Keratinocyte (primary cell): ENCODE measurements at regions not wholly inside any gene's neighbourhood (a gene's known extent, or its start where the extent isn't known, plus 50 kb on each side); places are given as distances from the start of the nearest gene placed in this dataset.

Experiments used
- EZH2 ChIP-seq: IDR thresholded peaks from one replicate; pipeline ENCODE4 v1.6.1; 2012; ENCODE audit warnings: inconsistent platforms, mild to moderate bottlenecking, low read length, moderate library complexity
- TF ChIP-seq, protein P1 (sequence below), 3 experiments: IDR thresholded peaks in 1 of 3; conservative IDR thresholded peaks in 1 of 3; optimal IDR thresholded peaks in 1 of 3; 2 replicates in 2 of 3; 3 replicates in 1 of 3; pipeline versions ENCODE3 to v1.5.1; 2011; ENCODE audit warnings: low read length in 3 of 3, mild to moderate bottlenecking in 3 of 3, moderate library complexity in 2 of 3, control low read depth in 1 of 3, inconsistent platforms in 1 of 3; ENCODE audit not compliant: insufficient read depth in 2 of 3; ENCODE audit errors: extremely low read depth in 1 of 3

DNA sequence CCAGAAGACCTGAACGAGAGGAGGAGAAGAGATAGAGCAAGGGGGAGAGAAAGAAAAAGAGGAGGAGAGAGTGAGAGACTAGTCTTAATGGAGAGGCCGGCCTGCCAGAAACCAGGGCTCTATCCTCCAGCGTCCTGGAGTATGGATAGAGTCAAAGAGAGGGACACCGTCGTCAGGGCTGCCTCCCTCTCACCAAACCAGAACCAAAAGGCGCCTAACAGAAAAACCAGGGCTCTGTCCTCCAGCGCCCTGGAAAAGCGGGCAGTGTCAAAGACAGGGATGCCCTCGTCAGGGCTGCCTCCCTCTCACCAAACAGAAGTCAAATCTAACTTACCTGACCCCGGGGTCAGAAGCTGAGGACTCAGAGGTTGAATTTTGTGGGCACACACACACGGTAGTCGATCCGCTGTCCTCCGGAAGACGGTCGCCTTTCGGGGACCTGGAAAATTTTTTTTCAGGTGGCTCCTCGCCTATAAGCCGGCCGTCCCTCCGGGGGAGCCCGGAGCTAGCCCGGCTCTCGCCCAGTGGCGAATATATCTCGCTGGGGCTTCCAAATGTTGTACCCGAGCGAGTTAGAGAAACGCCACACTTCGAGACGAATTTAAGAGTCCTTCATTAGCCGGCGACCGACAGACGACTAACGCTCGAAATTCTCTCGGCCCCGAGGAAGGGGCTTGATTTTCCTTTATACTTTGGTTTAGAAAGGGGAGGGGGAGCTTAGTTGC, 148.2 kb downstream of the TRIM27 start:
- TF ChIP-seq, protein P1, sequence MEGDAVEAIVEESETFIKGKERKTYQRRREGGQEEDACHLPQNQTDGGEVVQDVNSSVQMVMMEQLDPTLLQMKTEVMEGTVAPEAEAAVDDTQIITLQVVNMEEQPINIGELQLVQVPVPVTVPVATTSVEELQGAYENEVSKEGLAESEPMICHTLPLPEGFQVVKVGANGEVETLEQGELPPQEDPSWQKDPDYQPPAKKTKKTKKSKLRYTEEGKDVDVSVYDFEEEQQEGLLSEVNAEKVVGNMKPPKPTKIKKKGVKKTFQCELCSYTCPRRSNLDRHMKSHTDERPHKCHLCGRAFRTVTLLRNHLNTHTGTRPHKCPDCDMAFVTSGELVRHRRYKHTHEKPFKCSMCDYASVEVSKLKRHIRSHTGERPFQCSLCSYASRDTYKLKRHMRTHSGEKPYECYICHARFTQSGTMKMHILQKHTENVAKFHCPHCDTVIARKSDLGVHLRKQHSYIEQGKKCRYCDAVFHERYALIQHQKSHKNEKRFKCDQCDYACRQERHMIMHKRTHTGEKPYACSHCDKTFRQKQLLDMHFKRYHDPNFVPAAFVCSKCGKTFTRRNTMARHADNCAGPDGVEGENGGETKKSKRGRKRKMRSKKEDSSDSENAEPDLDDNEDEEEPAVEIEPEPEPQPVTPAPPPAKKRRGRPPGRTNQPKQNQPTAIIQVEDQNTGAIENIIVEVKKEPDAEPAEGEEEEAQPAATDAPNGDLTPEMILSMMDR (optimal IDR thresholded peaks at IDR 0.05 in 1 of 3, IDR thresholded peaks at IDR 0.05 in 1 of 3, conservative IDR thresholded peaks at IDR 0.05 in 1 of 3; ENCODE audit: extremely low read depth in 1 of 3, insufficient read depth in 2 of 3, low read length in 3 of 3) = no peak
- TF ChIP-seq EZH2 = no peak
